Upper lobe of right lung (tissue), 1 donor: ENCODE measurements at regions not wholly inside any gene's neighbourhood (a gene's known extent, or its start where the extent isn't known, plus 50 kb on each side); places are given as distances from the start of the nearest gene placed in this dataset.

Experiments used
- ATAC-seq: fragments of 200-7000 bp; cut with Tn5 transposase; one replicate; pipeline ENCODE4 v1.9.1; 2020; ENCODE audit warnings: mild to moderate bottlenecking, moderate library complexity
- DNase-seq: peaks from one replicate; pipeline ENCODE4 v3.0.0-alpha.2; 2020
- H3K27ac ChIP-seq: fragments of 200-600 bp; one replicate; pipeline ENCODE4 v1.8.0; 2022
- H3K27me3 ChIP-seq: fragments of 200-600 bp; one replicate; pipeline ENCODE4 v1.8.0; 2022; ENCODE audit warnings: mild to moderate bottlenecking
- H3K36me3 ChIP-seq: fragments of 200-600 bp; one replicate; pipeline ENCODE4 v1.8.0; 2022
- H3K4me1 ChIP-seq: fragments of 200-600 bp; one replicate; pipeline ENCODE4 v1.8.0; 2022
- H3K4me3 ChIP-seq: fragments of 200-600 bp; one replicate; pipeline ENCODE4 v1.8.0; 2022; ENCODE audit warnings: mild to moderate bottlenecking
- H3K9me3 ChIP-seq: fragments of 200-600 bp; one replicate; pipeline ENCODE4 v1.8.0; 2022
- intact Hi-C: fragments of 100-400 bp; cut with DNase I; formaldehyde crosslinking; loops from one replicate; pipeline ENCODE4 v1.11.0; 2022
- TF ChIP-seq, protein P1 (sequence below): fragments of 200-600 bp; IDR thresholded peaks from one replicate; pipeline ENCODE4 v1.8.0; 2022; ENCODE audit warnings: antibody characterized with exemption
- donor health status: DM: no; HTN: yes; CAD: no; lungs with severe emphysema.

DNA sequence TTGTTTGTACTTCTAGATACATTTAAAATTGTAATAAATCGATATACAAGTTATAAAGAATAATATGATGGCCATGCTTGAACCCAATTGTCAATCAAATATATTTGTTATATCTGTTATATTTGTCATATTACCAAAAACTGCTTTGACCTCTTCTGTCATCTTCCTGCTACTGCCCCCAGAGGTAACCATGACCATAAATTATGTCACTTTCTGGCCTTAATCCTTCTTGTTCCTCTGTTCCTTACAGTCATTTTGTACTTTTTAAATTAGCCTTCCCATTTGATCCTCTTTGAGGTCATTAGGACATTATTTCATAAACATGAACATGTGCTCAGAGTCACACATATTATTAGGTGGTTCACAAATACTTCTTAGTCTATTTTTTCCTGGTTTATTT is 124.7 kb downstream of the HFE start:
- peaks cover 25% of the 10 kb centered on the region for H3K27me3 ChIP-seq

GRCh38 chr6:26213334-26214075 is 126.3 kb downstream of the HFE start:
- ATAC-seq, result no peak
- no peak for DNase-seq
- intact Hi-C loops, result no loop called here
- TF ChIP-seq, protein P1, sequence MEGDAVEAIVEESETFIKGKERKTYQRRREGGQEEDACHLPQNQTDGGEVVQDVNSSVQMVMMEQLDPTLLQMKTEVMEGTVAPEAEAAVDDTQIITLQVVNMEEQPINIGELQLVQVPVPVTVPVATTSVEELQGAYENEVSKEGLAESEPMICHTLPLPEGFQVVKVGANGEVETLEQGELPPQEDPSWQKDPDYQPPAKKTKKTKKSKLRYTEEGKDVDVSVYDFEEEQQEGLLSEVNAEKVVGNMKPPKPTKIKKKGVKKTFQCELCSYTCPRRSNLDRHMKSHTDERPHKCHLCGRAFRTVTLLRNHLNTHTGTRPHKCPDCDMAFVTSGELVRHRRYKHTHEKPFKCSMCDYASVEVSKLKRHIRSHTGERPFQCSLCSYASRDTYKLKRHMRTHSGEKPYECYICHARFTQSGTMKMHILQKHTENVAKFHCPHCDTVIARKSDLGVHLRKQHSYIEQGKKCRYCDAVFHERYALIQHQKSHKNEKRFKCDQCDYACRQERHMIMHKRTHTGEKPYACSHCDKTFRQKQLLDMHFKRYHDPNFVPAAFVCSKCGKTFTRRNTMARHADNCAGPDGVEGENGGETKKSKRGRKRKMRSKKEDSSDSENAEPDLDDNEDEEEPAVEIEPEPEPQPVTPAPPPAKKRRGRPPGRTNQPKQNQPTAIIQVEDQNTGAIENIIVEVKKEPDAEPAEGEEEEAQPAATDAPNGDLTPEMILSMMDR, result no peak
- H3K4me1 ChIP-seq, result no peaks in the 10 kb centered on the region
- no peak overlapping the region for H3K27ac ChIP-seq
- H3K9me3 ChIP-seq, result no peaks in the 10 kb centered on the region
- H3K4me3 ChIP-seq, result no peak overlapping the region
- peaks cover 40% of the 10 kb centered on the region for H3K27me3 ChIP-seq
- no peaks in the 10 kb centered on the region for H3K36me3 ChIP-seq

More for the DNA sequence above, 124.7 kb downstream of the HFE start:
- Histone ChIP-seq H3K27ac (no peak overlapping the region), H3K36me3 (no peaks in the 10 kb centered on the region), H3K4me3 (no peak overlapping the region), H3K9me3 (no peaks in the 10 kb centered on the region), H3K4me1 (no peaks in the 10 kb centered on the region)
- ATAC-seq (no peak), DNase-seq (no peak)
- intact Hi-C loops, result no loop called here
- TF ChIP-seq, protein P1, result no peak

- Histone ChIP-seq H3K4me1 (no peaks in the 10 kb centered on the region), H3K36me3 (no peaks in the 10 kb centered on the region), H3K27me3 (peaks cover 40% of the 10 kb centered on the region), H3K9me3 (no peaks in the 10 kb centered on the region), H3K27ac (no peak overlapping the region), H3K4me3 (peak overlapping the region; percentile 44)
- intact Hi-C loops, result no loop called here
- TF ChIP-seq, protein P1, result no peak
- DNase-seq (no peak), ATAC-seq (no peak)
Observed at GRCh38 chr6:26214803-26215584, 127.8 kb downstream of the HFE start.

- intact Hi-C loops, result loop anchor here (2.0 kb wide), 1 partner anchor 17 kb away; a partner anchor contains a TSS
- ATAC-seq (peak; percentile 51), DNase-seq (no peak)
- Histone ChIP-seq H3K9me3 (no peaks in the 10 kb centered on the region), H3K36me3 (no peaks in the 10 kb centered on the region), H3K4me3 (peak overlapping the region; percentile 44), H3K27ac (peak overlapping the region; percentile 87), H3K27me3 (peaks cover 46% of the 10 kb centered on the region), H3K4me1 (no peaks in the 10 kb centered on the region)
- TF ChIP-seq, protein P1, result no peak
Observed at GRCh38 chr6:26215585-26216358, 128.5 kb downstream of the HFE start.

DNA sequence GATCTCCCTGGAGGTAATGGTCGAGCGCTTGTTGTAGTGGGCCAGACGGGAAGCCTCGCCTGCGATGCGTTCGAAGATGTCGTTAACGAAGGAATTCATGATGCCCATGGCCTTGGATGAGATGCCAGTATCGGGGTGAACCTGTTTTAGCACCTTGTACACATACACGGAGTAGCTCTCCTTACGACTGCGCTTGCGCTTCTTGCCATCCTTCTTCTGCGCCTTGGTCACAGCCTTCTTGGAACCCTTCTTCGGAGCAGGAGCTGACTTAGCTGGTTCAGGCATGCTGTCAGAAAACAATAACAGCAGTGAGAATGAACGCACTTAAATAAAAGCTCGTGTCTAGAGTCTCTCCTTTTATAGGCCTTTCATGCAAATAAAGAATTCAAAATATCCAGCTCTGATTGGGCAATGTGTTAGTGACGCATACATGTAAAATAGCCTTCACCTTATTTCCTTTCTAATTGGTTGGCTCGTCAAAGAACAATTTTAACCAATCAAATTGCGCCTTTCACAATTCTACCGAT is 129.2 kb downstream of the HFE start:
- peak; percentile 80 for ATAC-seq
- Histone ChIP-seq H3K27ac (peak overlapping the region; percentile 87), H3K36me3 (no peaks in the 10 kb centered on the region), H3K27me3 (peaks cover 52% of the 10 kb centered on the region), H3K4me1 (no peaks in the 10 kb centered on the region), H3K4me3 (peak overlapping the region; percentile 44), H3K9me3 (no peaks in the 10 kb centered on the region)
- intact Hi-C loops, result loop anchor here (2.0 kb wide), 1 partner anchor 18 kb away; a partner anchor contains a TSS
- DNase-seq, result no peak
- TF ChIP-seq, protein P1, result no peak
